ENCODE measurements at regions not wholly inside any gene's neighbourhood (a gene's known extent, or its start where the extent isn't known, plus 50 kb on each side); places are given as distances from the start of the nearest gene placed in this dataset.

DNA sequence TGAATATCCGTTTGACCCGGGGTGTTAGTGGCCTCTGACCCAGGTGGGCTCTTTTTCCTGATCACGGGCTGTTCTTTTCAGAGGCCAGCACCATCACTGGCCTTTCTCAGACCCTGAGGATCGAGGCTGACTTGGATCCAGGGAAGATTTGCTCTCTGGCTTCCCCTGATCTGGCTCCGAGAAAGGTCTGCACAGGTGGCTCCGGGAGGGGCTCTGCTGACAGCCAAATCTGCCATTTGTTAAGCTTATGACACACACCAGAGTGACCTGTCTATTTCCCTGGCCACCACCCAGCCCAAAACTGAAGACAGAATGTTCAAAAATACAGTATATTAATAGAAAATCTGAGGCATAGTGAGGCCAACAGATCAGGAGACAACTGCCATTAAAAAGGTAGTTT, 221.8 kb upstream of the TNRC6C start:
- no peak for FAIRE-seq

GRCh38 chr17:77737442-77738265, 220.8 kb upstream of the TNRC6C start:
- no peak for FAIRE-seq

DNA sequence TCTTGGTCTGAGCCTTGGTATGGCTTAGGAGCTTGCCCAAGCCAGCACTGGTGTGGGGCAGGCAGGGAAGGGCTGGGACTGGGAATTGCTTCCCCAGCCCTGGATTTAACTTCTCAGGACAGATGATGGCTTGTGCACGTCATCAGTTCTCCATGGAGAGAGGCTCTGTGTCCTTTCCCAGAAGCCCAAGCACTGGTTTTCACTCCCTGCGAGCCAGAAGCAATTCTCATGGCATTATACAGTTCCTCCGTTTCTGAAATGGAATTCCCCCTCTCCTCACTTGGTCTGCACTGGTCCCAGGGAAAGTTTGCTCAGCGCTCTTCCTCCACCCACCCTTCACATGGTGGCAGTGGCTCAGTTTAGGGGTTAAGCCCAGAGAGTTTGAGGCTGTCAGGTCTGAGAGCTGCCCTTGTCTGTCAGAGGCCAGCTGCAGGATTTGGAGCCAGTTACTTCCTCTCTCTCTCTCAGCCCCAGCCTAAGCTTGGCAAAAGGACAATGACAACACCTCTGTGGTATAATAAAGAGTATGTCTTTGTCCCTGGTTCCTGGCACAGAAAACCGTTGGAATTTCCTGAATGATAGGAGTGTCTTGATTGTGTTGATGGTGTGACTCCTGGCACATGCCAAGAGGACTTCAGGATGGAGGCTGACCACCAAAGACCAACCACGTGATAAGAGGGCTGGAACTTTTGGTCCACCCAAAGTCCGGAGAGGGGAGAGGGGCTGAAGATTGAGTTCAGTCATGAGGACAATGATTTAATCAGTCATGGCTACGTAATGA, 219.6 kb upstream of the TNRC6C start:
- FAIRE-seq, result no peak

DNA sequence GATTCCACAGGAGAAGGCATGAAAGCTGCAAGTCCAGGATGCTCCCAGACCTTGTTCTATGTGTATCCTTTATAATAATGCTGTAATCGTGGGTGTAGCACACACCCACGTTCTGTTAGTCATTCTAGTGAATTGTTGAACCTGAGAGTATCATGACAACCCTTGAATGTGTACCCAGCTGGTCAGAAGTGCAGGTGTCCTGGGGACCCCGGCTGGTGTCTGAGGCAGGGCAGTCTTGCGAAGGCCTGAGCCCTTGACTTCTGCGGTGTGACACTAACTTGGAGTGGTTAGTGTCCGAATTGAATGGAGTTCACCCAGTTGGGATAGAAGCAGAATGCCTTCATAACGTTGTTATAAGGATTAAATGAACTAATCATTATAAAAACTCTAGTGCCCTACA, 218.0 kb upstream of the TNRC6C start:
- FAIRE-seq, result no peak

DNA sequence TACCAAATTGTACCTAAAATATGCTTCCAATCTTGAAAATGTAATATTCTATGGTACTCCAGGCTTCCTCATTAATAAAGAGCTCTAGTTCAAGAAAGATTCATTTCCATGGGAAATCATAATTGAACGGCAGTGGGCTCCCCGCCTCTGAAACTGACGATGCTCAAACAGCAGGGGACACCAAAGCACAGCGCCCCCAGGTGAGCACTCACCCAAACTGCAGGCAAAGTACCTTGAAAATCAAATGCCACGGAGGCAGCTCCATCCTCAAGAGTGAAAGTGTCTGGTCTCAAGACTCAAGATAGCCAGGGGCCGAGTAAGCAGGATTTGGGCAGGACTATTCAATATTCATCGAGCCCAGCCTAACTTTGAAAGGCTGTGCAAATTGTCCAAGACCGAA, 217.4 kb upstream of the TNRC6C start:
- no peak for FAIRE-seq

- FAIRE-seq, result no peak
Observed at GRCh38 chr17:77742579-77742978, 215.9 kb upstream of the TNRC6C start.

DNA sequence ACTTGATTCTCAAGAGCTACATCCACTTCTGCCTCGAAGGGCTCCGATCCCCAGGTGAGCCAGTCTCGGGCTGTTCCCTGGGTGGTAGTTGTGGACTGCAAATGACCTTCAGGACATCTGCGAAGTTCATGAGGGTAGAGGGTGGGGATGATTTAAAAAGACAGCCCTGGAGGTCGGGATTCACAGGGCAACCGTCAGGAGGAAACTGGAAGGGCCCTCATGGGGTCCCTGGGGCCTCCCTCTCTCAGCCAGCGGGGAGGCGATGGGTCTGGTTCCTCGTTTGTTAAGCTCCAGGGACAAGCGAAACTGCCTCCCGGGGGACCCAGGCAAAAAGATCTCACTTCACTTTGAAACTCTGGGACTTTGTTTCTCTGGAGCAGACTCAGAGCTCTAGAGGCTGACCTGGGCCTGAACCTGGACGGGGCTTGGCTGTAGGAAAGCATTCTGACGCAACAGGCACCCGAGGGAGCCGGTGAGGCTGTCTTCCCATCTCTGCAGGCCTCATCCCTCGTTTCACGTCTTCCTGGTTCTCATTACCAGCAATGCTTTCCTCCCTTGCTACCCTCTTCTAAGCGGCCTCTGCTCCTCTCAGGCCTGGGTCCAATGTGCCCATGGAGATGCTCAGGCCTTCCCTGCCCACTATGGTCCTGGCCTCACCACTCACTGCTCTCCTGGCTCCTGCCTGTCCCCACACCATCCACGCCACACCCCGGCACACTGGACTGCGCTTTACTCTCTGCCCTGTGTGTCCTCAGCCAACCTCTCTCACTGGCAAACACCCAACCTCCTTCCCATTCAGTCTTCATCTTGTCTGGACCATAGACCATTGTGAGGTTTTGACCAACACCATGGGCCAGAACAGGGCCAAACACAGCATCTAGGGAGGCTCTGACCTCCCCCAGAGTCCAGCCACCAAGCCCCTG, 214.2 kb upstream of the TNRC6C start:
- no peak for FAIRE-seq

DNA sequence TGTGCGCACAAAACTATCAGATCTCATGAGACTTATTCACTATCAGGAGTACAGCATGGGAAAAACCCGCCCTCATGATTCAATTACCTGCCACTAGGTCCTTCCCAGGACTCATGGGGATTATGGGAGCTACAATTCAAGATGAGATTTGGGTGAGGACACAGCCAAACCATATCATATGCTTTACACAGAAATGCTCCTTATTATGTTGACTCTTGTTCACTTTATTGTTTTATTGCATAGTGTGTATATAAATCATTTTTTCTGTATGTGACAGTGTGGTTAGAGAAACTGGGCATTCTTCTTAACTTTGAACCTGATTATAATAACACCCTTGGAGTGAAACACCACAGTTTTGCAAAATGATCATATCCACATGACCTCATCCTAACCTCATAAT, 212.8 kb upstream of the TNRC6C start:
- no peak for FAIRE-seq

- no peak for FAIRE-seq
Observed at GRCh38 chr17:77746393-77746792, 212.1 kb upstream of the TNRC6C start.

DNA sequence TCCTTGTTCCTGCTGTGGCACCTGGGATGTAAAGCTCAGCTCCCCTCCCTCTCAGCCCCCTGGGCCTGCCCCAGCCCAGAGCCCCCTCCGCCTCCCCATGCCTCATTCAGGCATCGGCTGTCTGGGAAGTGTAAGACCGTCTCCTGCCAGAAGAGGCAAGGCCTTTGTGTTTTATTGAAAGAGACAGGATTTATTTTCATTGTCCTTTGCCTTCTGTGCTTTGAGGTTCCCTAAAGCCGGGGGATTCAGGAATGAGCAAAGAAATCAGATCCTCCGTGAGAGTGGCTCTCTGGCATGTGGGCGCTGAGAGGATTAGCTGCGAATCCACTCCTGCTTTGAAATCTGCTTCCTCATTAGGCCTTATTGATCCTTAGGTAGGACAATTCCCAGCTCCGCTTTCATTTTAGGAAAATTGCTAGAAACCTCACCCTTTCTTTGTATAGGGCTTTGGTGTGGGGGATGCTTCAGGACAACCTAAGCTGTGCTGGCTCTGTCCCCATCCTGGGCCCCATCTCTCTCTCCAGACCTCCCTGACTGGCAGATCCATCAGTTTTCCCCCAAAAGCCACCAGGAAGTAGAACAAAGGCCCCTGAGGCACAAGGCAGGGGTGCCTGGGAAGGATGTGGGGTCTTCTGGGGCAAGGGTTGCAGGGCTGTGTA, 211.5 kb upstream of the TNRC6C start:
- no peak for FAIRE-seq

- no peak for FAIRE-seq
Observed at GRCh38 chr17:77748436-77748835, 210.1 kb upstream of the TNRC6C start.

GRCh38 chr17:77749321-77749751, 209.2 kb upstream of the TNRC6C start:
- FAIRE-seq, result no peak

- FAIRE-seq, result no peak
Observed at GRCh38 chr17:77749989-77750388, 208.5 kb upstream of the TNRC6C start.

GRCh38 chr17:77750427-77751043, 208.0 kb upstream of the TNRC6C start:
- FAIRE-seq, result no peak

DNA sequence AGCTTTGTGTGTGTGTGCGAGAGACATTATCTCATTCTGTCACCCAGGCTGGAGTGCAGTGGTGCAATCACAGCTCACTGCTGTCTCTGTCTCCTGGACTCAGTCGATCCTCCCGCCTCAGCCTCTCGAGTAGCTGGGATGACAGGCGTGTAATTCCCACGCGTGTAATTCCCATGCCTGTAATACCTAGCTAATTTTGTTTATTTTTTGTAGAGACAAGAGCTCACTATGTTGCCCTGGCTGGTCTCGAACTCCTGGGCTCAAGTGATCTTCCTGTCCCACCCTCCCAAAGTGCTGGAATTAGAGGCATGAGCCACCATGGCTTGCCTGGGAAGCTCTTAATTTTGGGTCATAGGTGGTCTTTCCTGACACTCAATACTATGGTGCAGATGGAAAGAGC, 205.3 kb upstream of the TNRC6C start:
- FAIRE-seq, result no peak

GRCh38 chr17:77753691-77754245, 204.7 kb upstream of the TNRC6C start:
- no peak for FAIRE-seq

- no peak for FAIRE-seq
Observed at GRCh38 chr17:77754956-77755355, 203.5 kb upstream of the TNRC6C start.

DNA sequence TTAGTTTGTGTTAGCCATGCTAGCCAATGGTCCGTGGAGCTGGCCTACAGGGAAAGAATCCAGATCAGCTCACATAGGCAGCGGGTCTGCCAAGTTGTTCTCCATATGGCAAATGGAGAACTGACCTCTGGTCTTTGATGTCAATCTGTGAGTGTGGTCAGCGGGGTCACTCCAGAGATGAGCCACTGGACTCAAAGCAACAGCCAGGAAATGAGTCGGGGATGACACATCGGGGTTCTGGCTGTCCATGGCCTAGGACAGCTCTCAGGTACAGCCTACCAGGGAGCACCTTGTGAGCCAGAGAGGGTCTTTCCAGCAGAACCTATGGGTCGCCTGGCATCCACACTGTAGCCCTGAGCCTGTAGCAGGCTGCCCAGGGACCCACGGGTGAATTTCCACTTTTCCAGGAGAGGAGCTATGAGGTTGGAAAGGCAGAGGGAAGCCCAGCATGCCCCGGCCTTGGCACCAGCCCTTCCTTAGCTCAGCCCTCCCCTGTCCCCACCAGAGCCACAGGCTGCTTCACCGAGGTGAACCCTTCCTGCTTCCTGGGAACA, 203.0 kb upstream of the TNRC6C start:
- no peak for FAIRE-seq

- FAIRE-seq, result no peak
Observed at GRCh38 chr17:77756028-77756427, 202.5 kb upstream of the TNRC6C start.

DNA sequence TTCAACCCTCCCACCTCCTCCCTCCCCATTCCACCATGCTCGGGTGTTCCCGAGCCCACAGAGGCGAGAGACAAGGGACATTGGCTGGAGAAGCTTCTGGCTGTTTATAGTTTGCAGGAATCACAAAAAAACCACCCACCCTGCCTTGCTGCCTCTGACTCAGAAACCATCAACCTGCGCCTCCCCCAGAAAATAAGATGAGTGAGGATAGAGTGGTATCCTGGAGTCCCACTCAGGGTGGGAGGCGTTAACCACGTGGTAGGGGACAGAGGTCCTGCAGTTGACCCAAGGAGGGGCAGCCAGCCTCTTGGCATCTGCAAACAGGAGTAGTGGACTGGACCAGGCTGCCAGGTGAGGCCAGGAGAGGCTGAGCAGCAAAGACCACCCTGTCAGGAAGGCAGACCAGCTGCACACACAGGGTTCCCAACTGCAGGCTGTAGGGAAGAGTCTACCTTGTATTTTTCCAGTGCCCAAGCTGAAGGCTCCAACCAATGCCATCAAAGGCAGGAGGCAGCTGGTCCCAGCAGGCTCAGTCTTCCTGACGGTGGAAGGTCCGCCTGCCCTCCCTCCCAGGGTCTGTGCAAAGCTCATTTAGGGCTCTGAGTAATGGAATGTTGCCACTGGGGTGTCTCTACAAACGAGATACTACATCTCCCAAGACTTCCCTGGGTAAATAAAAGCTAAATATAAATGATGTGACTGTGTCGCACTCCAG, 201.5 kb upstream of the TNRC6C start:
- FAIRE-seq, result no peak

DNA sequence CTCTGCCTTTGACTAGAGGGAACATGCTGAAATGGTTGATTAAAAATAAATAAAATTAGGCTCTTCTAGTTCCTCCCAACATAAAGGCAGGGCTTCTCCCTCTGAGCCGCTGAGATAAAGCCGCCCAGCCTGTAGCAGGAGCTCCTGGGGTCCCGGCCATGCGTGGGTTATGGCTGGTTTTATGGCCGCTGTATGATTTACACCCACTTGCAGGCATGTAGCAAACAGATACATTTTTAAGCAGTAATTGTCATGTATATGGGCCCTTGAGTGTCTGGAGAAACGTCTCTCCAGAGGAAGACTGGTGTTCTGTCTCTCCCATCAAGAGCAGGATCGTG, 201.0 kb upstream of the TNRC6C start:
- FAIRE-seq, result no peak

Measured in endometrium (tissue), 2 donors.